Stimulated activated CD8-positive, alpha-beta memory T cell treated with anti-CD3 and anti-CD28 coated beads, Interleukin-12 subunit alpha, Interleukin-12 subunit beta, amount 100 ng/mL, for 24 hours (primary cell): ENCODE measurements at regions not wholly inside any gene's neighbourhood (a gene's known extent, or its start where the extent isn't known, plus 50 kb on each side); places are given as distances from the start of the nearest gene placed in this dataset.
"Not testable (repeated sequence)": the region's sequence is repeated elsewhere in the genome, so short reads cannot be mapped to it uniquely, and the experiment has no call there.

ENCODE experiments used
- DNase-seq: peaks from one replicate; pipeline ENCODE4 v3.0.0-alpha.2; 2020; ENCODE audit errors: extremely low read depth

GRCh38 chr11:123344790-123345357, 85.2 kb upstream of the GRAMD1B start:
- DNase-seq, result no peak

- not testable (repeated sequence) for DNase-seq
Observed at GRCh38 chr11:123344188-123344587, 85.9 kb upstream of the GRAMD1B start.

GRCh38 chr11:123338997-123339752, 90.9 kb upstream of the GRAMD1B start:
- no peak for DNase-seq

- no peak for DNase-seq
Observed at GRCh38 chr11:123338266-123338800, 91.7 kb upstream of the GRAMD1B start.

- no peak for DNase-seq
Observed at GRCh38 chr11:123334925-123335324, 95.1 kb upstream of the GRAMD1B start.

- not testable (repeated sequence) for DNase-seq
Observed at GRCh38 chr11:123332577-123332976, 97.5 kb upstream of the GRAMD1B start.

- no peak for DNase-seq
Observed at GRCh38 chr11:123330948-123331347, 99.1 kb upstream of the GRAMD1B start.

- no peak for DNase-seq
Observed at GRCh38 chr11:123330471-123330870, 99.6 kb upstream of the GRAMD1B start.

GRCh38 chr11:123330071-123330470, 100.0 kb upstream of the GRAMD1B start:
- DNase-seq, result no peak

- no peak for DNase-seq
Observed at GRCh38 chr11:123328281-123328867, 101.7 kb upstream of the GRAMD1B start.

- no peak for DNase-seq
Observed at GRCh38 chr11:123325533-123325932, 104.5 kb upstream of the GRAMD1B start.

GRCh38 chr11:123323568-123323967, 106.5 kb upstream of the GRAMD1B start:
- DNase-seq, result no peak

GRCh38 chr11:123321636-123322035, 108.4 kb upstream of the GRAMD1B start:
- DNase-seq, result no peak

GRCh38 chr11:123318623-123319022, 111.4 kb upstream of the GRAMD1B start:
- no peak for DNase-seq

- not testable (repeated sequence) for DNase-seq
Observed at GRCh38 chr11:123318132-123318531, 111.9 kb upstream of the GRAMD1B start.

- DNase-seq, result no peak
Observed at GRCh38 chr11:123316003-123316402, 114.1 kb upstream of the GRAMD1B start.

- no peak for DNase-seq
Observed at GRCh38 chr11:123314972-123315371, 115.1 kb upstream of the GRAMD1B start.

- no peak for DNase-seq
Observed at GRCh38 chr11:123313262-123313661, 116.8 kb upstream of the GRAMD1B start.

GRCh38 chr11:123308077-123308476, 113.0 kb upstream of the CLMP start:
- no peak for DNase-seq

- DNase-seq, result no peak
Observed at GRCh38 chr11:123307276-123307675, 112.2 kb upstream of the CLMP start.

GRCh38 chr11:123306531-123306930, 111.5 kb upstream of the CLMP start:
- DNase-seq, result no peak

- no peak for DNase-seq
Observed at GRCh38 chr11:123305601-123306375, 110.7 kb upstream of the CLMP start.
